G401.6 (cell line): ENCODE measurements at regions not wholly inside any gene's neighbourhood (a gene's known extent, or its start where the extent isn't known, plus 50 kb on each side); places are given as distances from the start of the nearest gene placed in this dataset.

Source experiments
- FAIRE-seq: peaks from 2 replicates; lab custom pipeline; 2012; peaks lifted over from hg19 to GRCh38; lab: Jason Lieb, UNC

DNA sequence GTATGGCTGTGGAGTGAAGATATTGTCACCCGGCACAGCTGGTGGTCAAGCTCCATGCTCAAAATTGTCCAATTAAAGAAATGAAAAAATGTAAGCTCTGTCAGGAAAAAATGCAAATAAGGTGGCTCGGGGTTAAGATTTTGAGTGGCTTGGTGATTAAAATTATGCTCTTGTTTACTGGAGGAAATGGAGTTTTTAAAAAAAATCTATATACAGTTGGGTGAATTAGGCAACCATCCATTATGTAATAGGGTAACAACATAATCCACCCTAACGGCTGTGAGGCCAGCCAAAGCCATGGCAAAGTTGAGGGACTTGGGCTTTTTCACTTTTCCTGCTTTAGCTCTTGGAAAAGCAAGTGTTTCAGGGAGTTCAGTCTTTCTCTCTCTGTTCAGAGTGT, 260.8 kb upstream of the HABP2 start:
- FAIRE-seq = no peak

DNA sequence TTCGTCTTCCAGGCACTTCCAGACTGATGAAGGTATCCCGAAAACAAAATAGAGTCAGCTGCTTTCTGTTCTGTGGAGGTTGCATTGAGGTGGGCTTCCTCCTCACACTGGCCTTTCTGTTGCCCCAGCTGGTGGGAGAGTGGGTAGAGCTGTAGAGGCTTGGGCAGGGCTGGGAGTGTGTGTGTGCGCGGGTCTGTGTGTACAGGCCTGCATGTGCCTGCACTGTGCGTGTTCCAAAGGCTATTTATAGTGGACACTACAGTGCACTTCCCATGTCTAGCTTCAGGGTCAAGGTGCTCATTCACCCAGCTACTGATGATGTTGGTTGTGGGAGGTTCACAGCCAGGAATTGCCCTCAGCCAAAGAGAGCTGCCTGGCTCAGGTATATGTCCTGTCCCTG, 260.1 kb upstream of the HABP2 start:
- FAIRE-seq = no peak

DNA sequence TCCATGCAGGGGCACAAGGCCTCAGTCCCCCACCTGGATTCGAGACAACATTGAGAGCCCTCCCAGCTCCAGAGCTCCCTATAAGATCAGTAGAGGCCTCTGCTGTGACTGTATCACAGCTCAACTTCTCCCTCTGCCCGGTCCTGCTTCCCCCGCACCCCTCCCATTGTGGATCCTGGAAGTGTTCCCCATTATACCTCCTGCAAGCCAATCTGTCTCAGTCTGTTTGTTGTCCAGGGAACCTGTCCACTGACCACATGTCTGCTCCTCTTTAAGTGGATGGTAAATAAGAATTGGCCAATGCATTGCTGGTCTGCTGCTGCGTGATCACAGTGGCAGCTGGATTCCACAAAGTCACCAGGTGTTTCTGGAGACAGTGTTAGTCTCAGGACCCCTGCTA, 259.7 kb upstream of the HABP2 start:
- no peak for FAIRE-seq

DNA sequence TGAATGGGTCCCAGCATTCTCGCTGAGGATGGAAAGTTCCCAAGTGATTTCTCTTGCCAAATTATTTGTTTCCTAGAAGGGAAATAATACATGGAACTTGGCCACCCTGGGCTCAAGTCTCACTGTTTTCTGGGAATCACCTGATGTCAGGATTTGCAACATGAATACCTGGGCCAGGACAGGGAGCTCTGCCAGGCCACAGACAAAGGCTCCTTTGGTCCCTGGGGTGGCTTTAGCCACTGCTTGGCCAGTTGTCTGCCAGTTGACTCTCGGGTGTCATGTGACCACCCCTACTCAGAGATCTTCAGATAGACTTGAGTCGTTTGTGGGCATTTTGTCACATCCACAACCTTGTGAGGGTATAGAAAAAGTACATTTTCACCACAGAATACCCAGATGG, 258.0 kb upstream of the HABP2 start:
- no peak for FAIRE-seq

DNA sequence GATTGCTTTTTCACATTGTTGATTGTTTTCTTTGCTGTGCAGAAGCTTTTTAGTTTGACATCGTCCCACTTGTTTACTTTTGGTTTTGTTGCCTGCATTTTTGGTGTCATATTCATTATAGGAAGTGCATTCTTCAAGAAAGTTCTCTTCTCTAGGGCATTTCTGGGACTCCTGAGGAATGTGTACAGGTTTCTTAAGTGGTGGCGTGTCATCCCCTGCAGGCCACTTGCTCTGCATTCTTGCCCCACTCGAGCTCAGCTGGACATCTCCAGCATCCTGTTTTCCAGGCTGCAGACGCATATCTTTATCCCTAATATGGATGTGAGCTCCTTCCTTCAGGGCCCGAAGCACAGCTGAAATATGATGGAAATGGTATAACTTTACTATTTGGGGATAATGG, 255.6 kb upstream of the HABP2 start:
- FAIRE-seq = no peak

DNA sequence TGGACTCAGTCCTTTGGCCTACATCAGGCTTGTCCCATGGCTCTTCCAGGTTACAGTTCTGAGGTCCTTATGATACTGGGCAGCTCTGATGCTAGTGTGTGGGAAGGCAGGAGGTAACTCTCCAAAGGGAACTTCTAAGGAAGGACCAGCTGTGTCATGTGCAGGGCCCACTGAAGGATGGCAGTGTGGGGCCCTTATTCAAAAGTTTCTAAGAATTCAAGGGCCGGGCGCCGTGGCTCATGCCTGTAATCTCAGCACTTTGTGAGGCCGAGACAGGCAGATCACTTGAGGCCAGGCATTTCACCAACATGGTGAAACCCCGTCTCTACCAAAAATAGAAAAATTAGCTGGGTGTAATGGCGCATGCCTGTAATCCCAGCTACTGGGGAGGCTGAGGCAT, 254.2 kb upstream of the HABP2 start:
- no peak for FAIRE-seq

DNA sequence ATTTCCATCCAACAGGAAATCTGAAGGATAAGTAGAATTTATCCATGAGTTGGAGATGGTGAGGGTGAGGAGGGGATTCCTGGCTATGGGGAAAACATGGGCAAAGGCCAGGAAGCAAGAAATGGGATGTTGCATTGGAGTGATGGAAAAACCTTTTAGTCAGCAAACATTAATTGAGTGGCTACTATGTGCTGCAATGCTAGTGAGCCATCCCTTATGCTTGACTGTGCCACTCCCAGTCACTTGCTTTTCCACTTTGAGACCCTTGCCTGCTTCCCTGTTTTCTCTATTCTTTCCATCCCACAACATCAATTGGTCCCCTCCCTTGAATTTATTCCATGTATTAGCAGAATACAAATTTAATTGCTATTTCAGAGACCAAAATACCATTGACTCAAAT, 252.7 kb upstream of the HABP2 start:
- no peak for FAIRE-seq

DNA sequence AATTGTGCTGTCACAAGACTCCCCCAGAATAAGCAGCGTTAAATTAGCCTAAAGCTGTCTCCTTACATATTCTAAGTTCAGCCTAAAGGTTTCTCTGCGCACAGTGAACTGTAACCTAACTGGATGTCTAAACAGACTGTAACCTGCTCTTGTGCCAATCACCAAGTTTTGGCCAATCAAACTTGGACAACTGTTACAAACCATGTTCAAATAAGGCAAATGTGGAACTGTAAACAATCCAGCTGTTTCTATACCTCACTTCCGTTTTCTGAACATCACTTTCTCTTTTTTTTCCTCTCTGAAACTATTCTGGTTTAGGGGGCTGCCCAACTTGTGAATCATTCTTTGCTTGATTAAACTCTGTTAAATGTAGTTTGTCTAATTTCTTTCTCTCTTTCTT, 252.2 kb upstream of the HABP2 start:
- no peak for FAIRE-seq

DNA sequence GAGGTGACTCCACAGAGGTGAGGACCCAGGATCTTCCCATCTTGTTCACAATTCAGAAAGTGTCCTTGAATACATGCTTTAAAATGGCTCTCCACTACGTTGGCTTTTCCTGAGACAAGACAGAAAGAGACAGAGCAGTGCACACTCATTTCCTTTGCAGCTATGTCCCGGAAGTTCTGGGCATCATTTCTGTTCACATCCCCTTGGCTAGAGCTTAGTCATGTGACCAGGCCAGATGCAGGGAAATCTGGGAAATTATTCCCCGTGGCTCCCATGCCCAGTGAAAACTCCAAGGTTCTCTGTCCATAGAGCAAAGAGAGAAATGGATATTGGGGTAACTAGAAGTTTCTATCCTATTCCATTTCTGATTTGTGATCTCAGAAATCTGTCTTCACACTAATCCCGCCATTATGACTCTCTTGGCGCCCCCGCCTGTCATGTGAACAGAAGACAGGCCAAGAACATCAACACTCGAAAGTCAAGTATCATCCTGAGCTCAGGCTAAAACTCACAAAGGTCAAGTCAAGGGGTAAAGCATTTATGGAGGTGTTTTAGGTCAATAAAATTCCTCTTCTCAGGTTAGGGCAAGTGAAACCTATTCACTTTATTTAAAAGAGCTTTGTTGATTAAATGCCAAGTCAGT, 251.4 kb upstream of the HABP2 start:
- no peak for FAIRE-seq

DNA sequence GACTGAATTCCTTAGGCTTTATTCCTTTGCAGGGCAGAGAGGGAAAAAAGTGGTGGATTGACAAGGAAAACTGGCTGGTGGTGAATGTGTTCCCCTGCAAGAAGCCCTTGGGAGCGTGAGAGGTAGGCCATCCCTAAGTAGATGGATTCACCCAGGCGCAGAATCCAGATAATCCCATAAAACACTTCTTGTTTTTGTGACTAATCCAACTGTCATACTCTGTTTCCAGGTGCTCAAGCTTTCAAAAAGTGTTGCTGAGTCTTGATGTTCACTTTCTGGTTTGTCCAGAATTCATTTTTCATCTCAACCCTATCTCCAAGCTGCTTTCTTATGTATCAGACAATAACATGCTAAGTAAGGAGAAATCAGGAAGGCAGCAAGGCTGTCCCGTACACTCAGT, 250.8 kb upstream of the HABP2 start:
- FAIRE-seq = no peak

DNA sequence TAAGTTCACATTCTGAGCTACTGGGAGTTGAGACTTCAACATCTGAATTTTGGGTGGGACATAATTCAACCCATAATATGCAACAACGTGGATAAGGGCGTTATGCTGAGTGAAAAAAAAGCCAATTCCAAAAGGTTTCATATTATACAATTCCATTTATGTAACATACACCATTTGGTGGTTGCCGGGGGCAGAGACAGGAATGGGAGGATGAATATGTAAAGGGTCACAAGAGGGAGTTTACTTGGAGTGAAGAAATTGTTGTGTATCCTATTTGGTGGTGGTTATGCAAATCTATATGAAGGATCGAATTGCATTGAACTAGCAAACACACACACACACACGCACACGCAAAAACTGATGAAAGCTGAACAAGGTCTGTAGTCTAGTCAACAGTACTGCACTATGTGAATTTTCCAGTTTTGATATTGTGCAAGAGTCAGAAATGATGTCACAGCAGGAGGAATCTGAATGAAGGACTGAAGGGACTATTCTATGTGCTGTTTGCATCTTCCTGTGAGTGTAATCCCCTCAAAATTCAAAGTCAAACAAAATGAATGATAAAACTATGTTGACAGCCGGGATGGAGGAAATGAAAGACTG, 249.2 kb upstream of the HABP2 start:
- no peak for FAIRE-seq

DNA sequence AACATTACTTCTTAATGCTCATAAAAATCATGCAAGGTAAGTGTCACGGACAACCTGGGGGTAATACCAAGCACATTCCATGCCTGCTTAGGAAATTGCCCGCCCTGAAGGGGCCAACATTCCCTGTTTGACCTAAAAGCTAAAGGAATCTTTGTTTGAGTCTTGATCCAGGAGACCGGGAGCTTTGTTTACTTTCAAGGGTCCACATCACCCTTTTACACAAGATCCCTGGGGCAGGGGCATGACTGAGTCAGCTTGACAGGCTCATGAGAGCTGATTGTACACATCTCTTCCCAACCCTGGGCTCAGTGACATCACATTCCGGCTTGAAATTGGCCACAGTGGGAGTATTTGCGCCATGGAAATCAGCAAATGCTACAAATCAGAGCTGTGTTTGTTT, 248.1 kb upstream of the HABP2 start:
- no peak for FAIRE-seq

DNA sequence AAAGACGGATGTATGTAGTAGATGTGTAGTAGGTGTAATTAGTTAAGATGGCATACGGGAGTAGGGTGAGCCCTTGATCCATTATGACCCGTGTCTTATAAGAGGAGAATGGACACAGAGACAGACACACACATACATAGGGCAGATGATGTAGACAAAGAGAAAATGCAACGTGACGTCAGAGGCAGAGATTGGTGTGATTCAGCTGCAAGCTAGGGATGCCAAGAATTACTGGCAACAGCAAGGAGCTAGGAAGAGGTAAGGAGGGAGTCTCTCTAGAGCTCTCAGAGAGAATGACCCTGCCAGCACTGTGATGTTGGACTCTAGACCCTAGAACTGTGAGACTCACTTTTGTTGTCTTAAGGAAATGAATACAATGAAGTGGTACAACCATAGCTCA, 247.0 kb upstream of the HABP2 start:
- no peak for FAIRE-seq

DNA sequence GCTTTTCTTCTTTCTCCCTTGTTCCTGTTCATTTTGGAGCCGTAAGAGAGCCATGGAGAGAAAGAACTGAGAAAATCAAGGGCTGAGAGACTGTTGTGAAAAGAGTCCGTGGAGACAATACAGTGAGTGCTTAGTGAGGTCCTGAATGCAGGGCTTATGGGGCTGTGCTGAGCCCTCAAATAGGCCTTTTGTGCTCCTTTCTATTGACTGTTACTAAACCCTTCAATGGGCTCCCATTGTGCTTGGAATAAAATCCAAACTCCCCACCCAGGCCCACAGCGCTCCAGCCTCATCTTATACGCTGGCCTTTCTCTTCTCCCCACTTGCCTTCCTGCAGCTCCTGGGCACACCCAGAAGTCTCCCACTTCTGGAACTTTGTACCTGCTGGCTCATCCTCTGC, 243.1 kb upstream of the HABP2 start:
- no peak for FAIRE-seq

DNA sequence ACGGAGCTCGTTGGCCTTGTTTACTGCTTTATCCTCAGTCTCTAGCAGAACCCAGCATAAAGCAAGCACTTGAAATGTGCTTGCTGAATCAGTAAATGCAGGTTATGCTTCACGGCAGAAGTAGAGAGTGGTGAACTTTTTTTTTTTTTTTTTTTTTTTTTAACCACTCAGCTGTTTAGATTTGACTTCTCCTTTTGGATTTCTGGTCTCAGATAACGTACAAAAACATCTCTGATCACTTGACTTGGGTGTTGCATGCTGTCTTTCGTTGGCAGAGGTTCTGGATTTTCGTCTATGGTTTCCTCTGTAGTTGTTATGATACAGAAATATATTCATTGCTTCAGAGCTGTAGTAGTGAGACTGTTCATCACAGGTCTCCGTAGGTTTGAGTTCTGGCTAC, 242.5 kb upstream of the HABP2 start:
- FAIRE-seq = no peak

DNA sequence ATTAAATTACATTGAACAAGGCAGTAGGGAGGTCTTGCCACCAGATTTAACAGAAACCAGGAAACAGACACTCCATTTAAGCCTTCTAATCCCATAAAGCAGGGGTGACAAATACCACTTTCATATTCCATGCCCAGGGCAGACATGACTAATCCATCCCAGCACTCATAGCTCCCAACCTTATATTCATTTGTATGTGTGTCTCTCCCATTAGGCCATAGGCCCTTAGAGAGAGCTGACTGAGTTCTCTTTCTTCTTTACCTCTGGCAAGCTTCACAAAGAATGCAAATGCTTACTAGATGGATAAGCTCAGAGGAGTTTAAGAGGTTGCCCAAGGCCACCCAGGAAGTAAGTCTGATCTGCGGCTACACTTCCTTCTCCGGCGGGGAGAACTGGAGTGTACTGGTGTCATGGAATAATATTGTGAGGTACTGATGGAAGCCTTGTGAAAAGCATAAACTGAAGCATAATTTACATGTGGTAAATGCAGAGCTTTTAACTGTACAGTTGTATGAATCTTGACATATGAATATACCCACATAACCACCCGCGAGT, 239.7 kb upstream of the HABP2 start:
- FAIRE-seq = no peak

DNA sequence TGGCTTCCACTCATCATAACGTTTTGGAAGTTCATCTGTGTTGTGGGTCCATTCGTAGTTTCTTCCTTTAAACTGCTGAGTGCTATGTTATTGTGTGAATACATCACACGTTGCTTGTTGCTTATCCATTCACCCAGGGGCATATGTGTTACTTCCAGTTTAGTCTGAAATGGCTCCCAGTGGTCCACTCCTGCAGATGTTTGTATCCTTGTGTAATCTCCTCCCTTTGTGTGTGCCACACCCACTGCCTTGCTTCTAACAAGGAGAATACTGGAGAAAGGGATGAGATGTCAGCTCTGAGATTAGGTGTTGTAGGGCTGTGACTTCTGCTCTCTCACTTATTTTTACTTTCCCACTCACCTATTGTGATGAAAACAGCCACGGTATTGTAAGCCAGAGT, 239.1 kb upstream of the HABP2 start:
- no peak for FAIRE-seq

DNA sequence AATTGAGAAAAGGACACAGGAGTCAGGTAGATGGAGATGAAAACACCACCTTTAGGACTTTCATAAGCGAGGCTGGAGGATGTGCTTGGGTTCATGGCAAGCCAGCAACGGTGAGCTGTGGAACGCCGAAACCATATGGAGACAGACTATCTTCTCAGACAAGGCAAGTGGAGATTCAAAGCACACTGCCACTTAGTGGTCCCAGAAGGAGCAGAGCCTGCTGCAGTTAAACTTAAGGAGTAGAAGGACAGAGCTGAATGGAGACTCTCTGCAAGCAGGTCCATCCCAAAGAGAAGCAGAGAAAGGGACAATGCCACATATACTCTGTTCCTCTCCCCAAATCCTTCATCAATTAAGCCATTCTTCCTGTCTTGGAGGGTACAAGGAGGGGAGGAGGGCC, 236.3 kb upstream of the HABP2 start:
- no peak for FAIRE-seq

DNA sequence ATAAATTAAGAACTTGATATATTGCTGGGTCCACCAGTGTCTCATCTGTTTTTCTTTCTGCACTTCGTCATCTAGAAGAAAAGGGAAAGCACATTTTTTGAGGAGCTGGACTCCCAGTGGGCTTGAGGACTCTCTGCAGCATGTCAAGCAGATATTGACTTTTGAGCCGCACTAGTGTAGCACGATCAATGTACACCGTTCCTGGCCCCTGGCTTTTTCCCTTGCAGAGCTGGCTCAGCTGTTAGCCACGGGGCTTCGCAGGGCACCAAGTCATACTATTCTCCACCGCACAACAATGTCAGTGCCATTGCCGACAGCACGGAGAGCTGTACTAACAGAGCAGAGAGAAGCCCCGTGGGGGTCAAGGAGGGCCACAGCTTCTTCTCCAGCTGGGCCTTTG, 235.4 kb upstream of the HABP2 start:
- FAIRE-seq = no peak

DNA sequence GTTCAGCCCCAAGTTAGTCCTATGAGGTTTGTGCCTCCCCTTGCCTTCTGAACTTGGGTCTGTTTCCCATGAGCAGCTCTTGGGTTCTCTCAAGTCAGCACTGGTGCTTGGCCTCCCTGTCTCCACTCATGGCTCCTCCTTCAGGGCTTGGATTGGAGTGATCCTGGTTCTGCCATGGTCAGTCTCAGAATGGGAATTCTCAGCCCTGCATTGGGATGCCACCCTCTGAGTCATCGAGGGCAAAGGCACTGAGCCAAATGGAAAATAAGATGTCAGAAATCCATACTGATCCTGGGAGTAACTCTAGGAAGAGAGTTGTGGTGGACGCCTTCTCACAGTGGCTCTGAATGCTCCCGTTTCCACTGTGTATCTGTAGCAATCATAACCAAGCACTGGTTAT, 233.4 kb upstream of the HABP2 start:
- FAIRE-seq = no peak

DNA sequence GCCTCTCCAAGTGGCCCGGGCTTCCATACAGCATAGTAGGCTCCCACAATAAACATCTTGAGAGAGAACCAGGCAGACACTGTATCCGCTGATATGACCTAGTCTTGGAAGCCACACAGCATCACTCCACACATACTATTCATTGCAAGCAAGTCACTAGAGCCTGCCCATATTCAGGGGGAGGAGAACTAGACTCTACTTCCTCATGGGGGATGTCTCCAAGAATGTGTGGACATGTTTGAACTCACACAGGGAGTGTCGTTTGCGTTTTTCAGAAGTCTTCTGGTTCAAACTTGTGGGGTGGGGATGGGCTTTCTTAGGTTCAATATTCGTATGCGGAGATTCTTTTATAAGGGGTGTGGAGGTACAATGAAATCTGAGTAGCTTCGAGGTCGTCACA, 232.6 kb upstream of the HABP2 start:
- no peak for FAIRE-seq

DNA sequence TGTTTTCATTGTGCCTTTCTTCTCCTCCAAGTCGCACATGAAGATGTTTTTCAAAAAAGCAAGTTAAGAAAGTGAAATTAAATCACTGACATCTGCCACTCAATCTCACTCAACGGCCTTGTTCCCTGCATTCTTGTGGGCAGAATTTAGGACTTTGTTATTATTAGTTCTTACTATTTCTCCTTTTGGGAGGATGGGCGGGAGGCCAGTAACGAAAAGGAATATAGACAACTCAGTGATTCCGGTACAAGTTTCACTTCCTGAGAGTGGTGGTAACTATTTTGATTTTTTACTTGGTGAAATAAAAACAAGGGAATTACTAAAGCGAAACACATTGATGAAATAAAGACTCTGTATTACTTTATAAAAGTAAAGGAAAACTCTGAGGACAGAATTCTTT, 231.9 kb upstream of the HABP2 start:
- no peak for FAIRE-seq

DNA sequence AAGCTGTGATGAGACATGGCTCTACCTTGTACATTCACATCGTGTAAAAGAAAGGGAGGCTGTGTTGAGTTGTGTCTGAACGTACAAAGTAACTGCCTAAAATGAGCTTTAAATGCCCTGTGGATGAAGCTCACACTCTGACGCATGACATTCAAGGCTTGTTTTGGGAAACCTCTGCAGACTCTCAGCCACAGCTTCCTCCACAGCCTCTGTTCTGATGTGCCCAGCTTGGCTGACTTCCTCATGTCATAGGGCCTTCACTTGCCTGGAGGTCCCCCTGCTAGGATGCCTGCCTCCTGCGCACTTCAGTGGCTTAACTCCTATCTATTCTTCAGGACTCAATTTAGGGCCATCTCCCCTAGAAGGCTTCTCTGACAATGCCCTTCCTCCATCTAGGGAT, 230.0 kb upstream of the HABP2 start:
- FAIRE-seq = no peak

DNA sequence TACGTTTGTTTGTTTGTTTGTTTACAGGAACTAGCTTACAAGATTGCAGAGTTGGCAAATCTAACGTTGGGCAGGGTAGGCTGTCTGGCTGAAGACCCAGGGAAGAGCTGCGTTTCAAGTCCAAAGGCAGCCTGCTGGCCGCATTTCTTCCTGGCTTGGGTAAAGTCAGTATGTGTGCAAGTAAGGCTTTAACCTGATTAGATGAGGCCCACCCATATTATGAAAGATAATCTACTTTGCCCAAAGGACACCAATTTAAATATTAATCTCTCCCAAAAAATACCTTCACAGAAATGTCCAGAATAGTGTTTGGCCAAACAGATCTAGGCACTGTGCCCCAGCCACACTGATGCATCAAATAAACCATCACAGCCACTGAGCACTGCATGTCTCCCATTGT, 228.9 kb upstream of the HABP2 start:
- FAIRE-seq = no peak
